ENCODE measurements at regions not wholly inside any gene's neighbourhood (a gene's known extent, or its start where the extent isn't known, plus 50 kb on each side); places are given as distances from the start of the nearest gene placed in this dataset.

DNA sequence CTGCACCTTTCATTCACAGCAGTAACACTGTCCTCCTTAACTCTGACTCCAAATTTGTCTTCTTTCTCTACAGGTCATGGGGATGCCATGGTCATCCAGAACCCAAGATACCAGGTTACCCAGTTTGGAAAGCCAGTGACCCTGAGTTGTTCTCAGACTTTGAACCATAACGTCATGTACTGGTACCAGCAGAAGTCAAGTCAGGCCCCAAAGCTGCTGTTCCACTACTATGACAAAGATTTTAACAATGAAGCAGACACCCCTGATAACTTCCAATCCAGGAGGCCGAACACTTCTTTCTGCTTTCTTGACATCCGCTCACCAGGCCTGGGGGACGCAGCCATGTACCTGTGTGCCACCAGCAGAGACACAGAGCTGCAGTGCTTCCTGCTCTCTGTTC lies 156.2 kb upstream of the PRSS1 start:
- 5% methylated on average over 3 of the region's 4 CpGs for WGBS (ENCODE audit: low lambda C conversion rate)
- DNase-seq (ENCODE audit: low spot score) (no peak), FAIRE-seq (no peak), ATAC-seq (no peak)
- no peaks in the 10 kb centered on the region for H4K20me1 ChIP-seq (ENCODE audit: insufficient read depth, low read length)
- no peaks in the 10 kb centered on the region for H3K4me1 ChIP-seq (ENCODE audit: insufficient read depth, low read length)
- in situ Hi-C loops (cut with HindIII; ENCODE audit: extremely low pct_ligation_motif_present, low pct_unique_long_range_greater_than_20kb), result no loop called here
- no peaks in the 10 kb centered on the region for H3K9me3 ChIP-seq (ENCODE audit: low read length)
- intact Hi-C loops (cut with micrococcal nuclease; ENCODE audit: unreplicated experiment), result no loop called here
- H3K9ac ChIP-seq (ENCODE audit: insufficient read depth, low read depth, low read length), result no peak overlapping the region
- no peak overlapping the region for H3K4me3 ChIP-seq (replicated peaks in 1 of 3; ENCODE audit: insufficient read depth in 1 of 3, low read depth in 2 of 3, low read length in 3 of 3)
- no peaks in the 10 kb centered on the region for H3K36me3 ChIP-seq (replicated peaks in 1 of 2; ENCODE audit: control insufficient read depth in 1 of 2, insufficient read depth in 2 of 2, low read length in 2 of 2)
- no peak overlapping the region for H3K4me2 ChIP-seq (ENCODE audit: low read depth, low read length)
- no peaks in the 10 kb centered on the region for H3K79me2 ChIP-seq (ENCODE audit: insufficient read depth, low read length)
- no peaks in the 10 kb centered on the region; a peak in 1 of 5 replicates for H3K27me3 ChIP-seq (ENCODE audit: control insufficient read depth in 1 of 2, insufficient read depth in 2 of 2, low read length in 2 of 2)
- CTCF ChIA-PET (ENCODE audit: low intra/inter-chr PET ratio, low total read pairs), result no interaction called here
- TF ChIP-seq CENPT (CRISPR knock-in tag; IDR thresholded peaks at IDR 0.05; ENCODE audit: low read depth), result no peak
- no peak for TF ChIP-seq FOXK1 (CRISPR knock-in tag; IDR thresholded peaks at IDR 0.05; ENCODE audit: borderline replicate concordance, low read depth)
- no peak for TF ChIP-seq MAF1 (CRISPR knock-in tag; IDR thresholded peaks at IDR 0.05; ENCODE audit: borderline replicate concordance)
- TF ChIP-seq ZNF441 (CRISPR knock-in tag; IDR thresholded peaks at IDR 0.05; ENCODE audit: borderline replicate concordance), result no peak
- no peak for TF ChIP-seq THYN1 (CRISPR knock-in tag; IDR thresholded peaks at IDR 0.05; ENCODE audit: borderline replicate concordance, low read depth)
- TF ChIP-seq SOX13 (IDR thresholded peaks at IDR 0.05), result no peak
- TF ChIP-seq SOX13 (CRISPR knock-in tag; conservative IDR thresholded peaks at IDR 0.05 in 1 of 2, IDR thresholded peaks at IDR 0.05 in 1 of 2), result no peak
- no peak for TF ChIP-seq BORCS8-MEF2B (CRISPR knock-in tag; IDR thresholded peaks at IDR 0.05)
- no peak for TF ChIP-seq XBP1 (CRISPR knock-in tag; IDR thresholded peaks at IDR 0.05)
- TF ChIP-seq ZNF816 (CRISPR knock-in tag; IDR thresholded peaks at IDR 0.05; ENCODE audit: borderline replicate concordance), result no peak
- TF ChIP-seq MED1 (CRISPR knock-in tag; IDR thresholded peaks at IDR 0.05), result no peak
- TF ChIP-seq GATAD1 (CRISPR knock-in tag; IDR thresholded peaks at IDR 0.05), result no peak
- no TSS peak for BruUV-seq (replicated peaks)
- POLR2A ChIA-PET, result no interaction called here
- H3K27ac ChIP-seq (ENCODE audit: extremely low read length, insufficient read depth, low read length), result no peak overlapping the region
- H2AFZ ChIP-seq (ENCODE audit: low read length), result no peak overlapping the region
